GM12878 (cell line): ENCODE measurements at regions not wholly inside any gene's neighbourhood (a gene's known extent, or its start where the extent isn't known, plus 50 kb on each side); places are given as distances from the start of the nearest gene placed in this dataset.

Experiments
- ATAC-seq: fragments of 200-7000 bp; cut with Tn5 transposase; 3 replicates; pipeline ENCODE4 v1.9.1; 2020; ENCODE audit warnings: mild to moderate bottlenecking, moderate library complexity
- BruUV-seq: library from RNA; stranded (reverse); fragments of 400-500 nt; replicated peaks from 2 replicates; lab custom pipeline; 2021; lab: Mats Ljungman, UMichigan
- CTCF ChIA-PET: fragments of 300-600 bp; sonication (Branson Sonifier 250); formaldehyde crosslinking; extraction: SDS; loops from one replicate; lab custom pipeline; 2021; ENCODE audit warnings: inconsistent platforms; lab: Yijun Ruan, JAX
- POLR2A ChIA-PET: fragments of 350-600 bp; formaldehyde crosslinking; extraction: SDS; loops from one replicate; lab custom pipeline; 2021; ENCODE audit warnings: inconsistent platforms; lab: Charles Lee
- RAD21 ChIA-PET: fragments of 300-600 bp; sonication (Branson Sonifier 250); formaldehyde crosslinking; loops from one replicate; lab custom pipeline; 2023; ENCODE audit warnings: antibody characterized with exemption; ENCODE audit not compliant: unreplicated experiment; lab: Charles Lee
- SMC1A ChIA-PET: fragments of 300-600 bp; sonication (Branson Sonifier 250); formaldehyde crosslinking; loops from one replicate; lab custom pipeline; 2023; ENCODE audit not compliant: unreplicated experiment, uncharacterized antibody; lab: Charles Lee
- DNase-seq: peaks from one replicate; pipeline ENCODE4 v3.0.0-alpha.2; 2011; ENCODE audit warnings: low read depth, low spot score
- FAIRE-seq: peaks from 3 replicates; lab custom pipeline; 2011; peaks lifted over from hg19 to GRCh38; lab: Jason Lieb, UNC
- H2AFZ ChIP-seq: 2 replicates; pipeline ENCODE4 v1.6.0; 2011; ENCODE audit warnings: low read depth, low read length, control low read depth; ENCODE audit not compliant: control insufficient read depth
- H3K27ac ChIP-seq: 2 replicates; pipeline ENCODE4 v1.5.1; 2011; ENCODE audit warnings: control low read depth; ENCODE audit not compliant: control insufficient read depth, insufficient read depth
- H3K27me3 ChIP-seq, 2 experiments: replicated peaks in 1 of 2; 2 replicates each; pipeline versions ENCODE4 v1.6.0 to v1.6.1; 2011; ENCODE audit warnings: low read length in 1 of 2; ENCODE audit not compliant: control insufficient read depth in 2 of 2, insufficient read depth in 2 of 2
- H3K36me3 ChIP-seq, 2 experiments: 2 replicates each; pipeline ENCODE4 v1.5.1; 2011; ENCODE audit warnings: low read length in 1 of 2; ENCODE audit not compliant: control insufficient read depth in 2 of 2, insufficient read depth in 2 of 2
- H3K4me1 ChIP-seq: 2 replicates; pipeline ENCODE4 v1.6.1; 2011; ENCODE audit warnings: mild to moderate bottlenecking, low read length, moderate library complexity, mixed read lengths; ENCODE audit not compliant: control insufficient read depth, insufficient read depth
- H3K4me2 ChIP-seq: 2 replicates; pipeline ENCODE4 v1.6.0; 2011; ENCODE audit warnings: control low read depth; ENCODE audit not compliant: control insufficient read depth, insufficient read depth
- H3K4me3 ChIP-seq: fragments of 200-600 bp; sonication (generic); 2 replicates; pipeline ENCODE4 v1.5.1; 2016
- H3K79me2 ChIP-seq: 2 replicates; pipeline ENCODE4 v1.6.0; 2011; ENCODE audit warnings: low read length; ENCODE audit not compliant: control insufficient read depth, insufficient read depth
- H3K9ac ChIP-seq: 2 replicates; pipeline ENCODE4 v1.8.0; 2011; ENCODE audit warnings: low read length, control low read depth, mixed read lengths; ENCODE audit not compliant: control insufficient read depth, insufficient read depth
- H3K9me3 ChIP-seq: replicated peaks from 3 replicates; pipeline ENCODE4 v1.5.1; 2011; ENCODE audit warnings: mild to moderate bottlenecking, low read length; ENCODE audit not compliant: control insufficient read depth, insufficient read depth
- H4K20me1 ChIP-seq: 2 replicates; pipeline ENCODE4 v1.6.0; 2011; ENCODE audit not compliant: control insufficient read depth, insufficient read depth
- LARP7 ChIP-seq: fragments of 450-650 bp; IDR thresholded peaks from 2 replicates; pipeline ENCODE4 v1.6.1; 2017; ENCODE audit warnings: mild to moderate bottlenecking
- MTA3 ChIP-seq: IDR thresholded peaks from 2 replicates; pipeline ENCODE4 v1.6.1; 2012; ENCODE audit warnings: low read length, inconsistent platforms, borderline replicate concordance
- NBN ChIP-seq: fragments of 450-650 bp; IDR thresholded peaks from 2 replicates; pipeline ENCODE4 v1.6.1; 2016
- POU2F2 ChIP-seq: IDR thresholded peaks from 3 replicates; pipeline ENCODE4 v1.6.1; 2011; ENCODE audit warnings: low read depth, mild to moderate bottlenecking, low read length, borderline replicate concordance
- RAD21 ChIP-seq: IDR thresholded peaks from 2 replicates; pipeline ENCODE4 v1.6.1; 2011; ENCODE audit warnings: mild to moderate bottlenecking, low read depth, low read length, moderate library complexity; ENCODE audit not compliant: insufficient read depth
- SMARCA5 ChIP-seq: fragments of 450-650 bp; IDR thresholded peaks from 2 replicates; pipeline ENCODE4 v1.6.1; 2017; ENCODE audit warnings: mild to moderate bottlenecking
- TCF3 ChIP-seq: IDR thresholded peaks from 2 replicates; pipeline ENCODE4 v1.6.1; 2012; ENCODE audit warnings: low read depth, mild to moderate bottlenecking, low read length, borderline replicate concordance; ENCODE audit not compliant: insufficient read depth
- WRNIP1 ChIP-seq: IDR thresholded peaks from 2 replicates; pipeline ENCODE4 v1.6.1; 2011; ENCODE audit warnings: low read depth, low read length, improper control_type of control experiment, borderline replicate concordance
- WGBS: methylation state at CpG from one replicate; pipeline ENCODE4 v1.1.6; 2016; ENCODE audit warnings: low lambda C conversion rate; ENCODE audit not compliant: insufficient replicate concordance, insufficient coverage; ENCODE audit errors: missing lambda C conversion rate; 5-methylcytosine and 5-hydroxymethylcytosine counted together
- in situ Hi-C: fragments of 300-500 bp; cut with MboI; formaldehyde crosslinking; loops from 9 replicates; pipeline ENCODE4 v1.14.3; 2018; ENCODE audit warnings: mixed read lengths
- intact Hi-C: fragments of 100-400 bp; cut with micrococcal nuclease; formaldehyde crosslinking; loops from one replicate; pipeline ENCODE4 v1.14.2; 2022; ENCODE audit not compliant: unreplicated experiment
- TF ChIP-seq, protein P1 (sequence below): fragments of 450-650 bp; IDR thresholded peaks from 2 replicates; pipeline ENCODE4 v1.6.1; 2017; ENCODE audit warnings: antibody characterized with exemption, mild to moderate bottlenecking, moderate library complexity
- TF ChIP-seq, protein P2 (sequence below): IDR thresholded peaks from 2 replicates; pipeline ENCODE4 v1.6.1; 2012; ENCODE audit warnings: low read length, inconsistent platforms

DNA sequence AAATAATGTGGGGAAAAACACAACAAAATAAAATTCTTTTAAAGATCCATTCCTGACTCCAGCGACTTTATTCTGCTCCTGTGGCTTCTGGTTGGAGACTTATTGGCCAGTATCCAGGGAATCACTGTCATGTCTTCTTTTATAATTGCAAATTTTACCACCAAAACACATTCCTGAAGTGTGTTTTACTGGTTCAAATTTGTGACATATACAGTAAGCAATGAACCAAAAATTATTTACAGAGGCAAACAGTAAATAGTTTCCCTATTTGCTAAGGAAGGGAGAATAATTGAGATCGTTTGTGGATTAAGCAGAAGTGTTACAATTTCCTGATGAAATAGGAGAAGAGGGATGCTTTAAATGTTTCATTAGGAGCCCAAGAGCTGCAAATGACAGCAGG lies 118.7 kb downstream of the ZNF281 start (continued):
- TF ChIP-seq, protein P1, sequence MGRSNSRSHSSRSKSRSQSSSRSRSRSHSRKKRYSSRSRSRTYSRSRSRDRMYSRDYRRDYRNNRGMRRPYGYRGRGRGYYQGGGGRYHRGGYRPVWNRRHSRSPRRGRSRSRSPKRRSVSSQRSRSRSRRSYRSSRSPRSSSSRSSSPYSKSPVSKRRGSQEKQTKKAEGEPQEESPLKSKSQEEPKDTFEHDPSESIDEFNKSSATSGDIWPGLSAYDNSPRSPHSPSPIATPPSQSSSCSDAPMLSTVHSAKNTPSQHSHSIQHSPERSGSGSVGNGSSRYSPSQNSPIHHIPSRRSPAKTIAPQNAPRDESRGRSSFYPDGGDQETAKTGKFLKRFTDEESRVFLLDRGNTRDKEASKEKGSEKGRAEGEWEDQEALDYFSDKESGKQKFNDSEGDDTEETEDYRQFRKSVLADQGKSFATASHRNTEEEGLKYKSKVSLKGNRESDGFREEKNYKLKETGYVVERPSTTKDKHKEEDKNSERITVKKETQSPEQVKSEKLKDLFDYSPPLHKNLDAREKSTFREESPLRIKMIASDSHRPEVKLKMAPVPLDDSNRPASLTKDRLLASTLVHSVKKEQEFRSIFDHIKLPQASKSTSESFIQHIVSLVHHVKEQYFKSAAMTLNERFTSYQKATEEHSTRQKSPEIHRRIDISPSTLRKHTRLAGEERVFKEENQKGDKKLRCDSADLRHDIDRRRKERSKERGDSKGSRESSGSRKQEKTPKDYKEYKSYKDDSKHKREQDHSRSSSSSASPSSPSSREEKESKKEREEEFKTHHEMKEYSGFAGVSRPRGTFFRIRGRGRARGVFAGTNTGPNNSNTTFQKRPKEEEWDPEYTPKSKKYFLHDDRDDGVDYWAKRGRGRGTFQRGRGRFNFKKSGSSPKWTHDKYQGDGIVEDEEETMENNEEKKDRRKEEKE, result no peak
- no peak for TF ChIP-seq SMARCA5
- TF ChIP-seq, protein P2, sequence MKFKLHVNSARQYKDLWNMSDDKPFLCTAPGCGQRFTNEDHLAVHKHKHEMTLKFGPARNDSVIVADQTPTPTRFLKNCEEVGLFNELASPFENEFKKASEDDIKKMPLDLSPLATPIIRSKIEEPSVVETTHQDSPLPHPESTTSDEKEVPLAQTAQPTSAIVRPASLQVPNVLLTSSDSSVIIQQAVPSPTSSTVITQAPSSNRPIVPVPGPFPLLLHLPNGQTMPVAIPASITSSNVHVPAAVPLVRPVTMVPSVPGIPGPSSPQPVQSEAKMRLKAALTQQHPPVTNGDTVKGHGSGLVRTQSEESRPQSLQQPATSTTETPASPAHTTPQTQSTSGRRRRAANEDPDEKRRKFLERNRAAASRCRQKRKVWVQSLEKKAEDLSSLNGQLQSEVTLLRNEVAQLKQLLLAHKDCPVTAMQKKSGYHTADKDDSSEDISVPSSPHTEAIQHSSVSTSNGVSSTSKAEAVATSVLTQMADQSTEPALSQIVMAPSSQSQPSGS, result no peak
- no peak for TF ChIP-seq NBN
- TF ChIP-seq MTA3, result no peak
- no peak for TF ChIP-seq WRNIP1
- TF ChIP-seq TCF3, result no peak
- TF ChIP-seq POU2F2, result no peak

DNA sequence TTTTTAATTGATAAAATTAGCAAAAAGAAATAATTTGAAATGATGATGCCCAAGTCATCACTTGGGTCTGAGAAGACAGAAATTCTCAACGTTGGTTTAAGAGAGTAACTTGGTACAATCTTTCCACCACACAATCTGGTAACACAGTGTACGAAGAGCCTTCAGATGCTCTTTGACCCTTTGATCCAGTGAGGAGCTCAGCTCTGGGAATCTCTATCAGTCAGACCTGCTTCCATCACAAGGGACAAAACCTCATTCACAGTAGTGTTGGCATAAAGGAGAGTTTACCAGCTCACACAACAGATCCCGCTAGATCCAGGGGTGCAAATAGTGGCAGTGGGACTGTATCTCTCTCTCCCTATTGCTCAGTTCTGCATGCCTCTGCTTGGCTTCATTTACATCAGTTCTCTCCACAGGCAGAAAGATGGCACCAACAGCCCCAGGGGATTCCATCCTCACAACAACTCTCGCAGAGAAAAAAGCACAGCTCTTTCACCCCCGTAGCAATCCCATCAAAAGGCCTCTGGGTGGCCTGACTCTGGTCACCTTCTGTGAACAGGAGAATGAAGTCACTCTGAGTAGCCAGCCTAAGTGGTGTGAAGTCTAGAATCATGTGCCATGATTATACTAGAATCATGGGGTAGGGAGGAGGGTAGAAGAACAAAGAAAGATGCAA lies 119.7 kb downstream of the ZNF281 start:
- peak; percentile 81 for FAIRE-seq
- no peak overlapping the region for H3K4me2 ChIP-seq
- H3K27me3 ChIP-seq, result no peaks in the 10 kb centered on the region
- 51% methylated on average over 5 of the region's 5 CpGs for WGBS
- ChIA-PET RAD21 (interaction anchor here (1.0 kb wide), 1 partner anchor 10 kb away, joined by 3 read pairs; no protein-coding TSS in a partner anchor), POLR2A (no interaction called here), CTCF (interaction anchor here (1.3 to 2.0 kb wide), 3 partner anchors 10 to 82 kb away, joined by 3 to 8 read pairs (median 5); no protein-coding TSS in a partner anchor), SMC1A (interaction anchor here (1.5 kb wide), 1 partner anchor 200 kb away, joined by 3 read pairs; no protein-coding TSS in a partner anchor)
- no peaks in the 10 kb centered on the region for H3K36me3 ChIP-seq
- BruUV-seq, result no TSS peak
- no peaks in the 10 kb centered on the region for H3K9me3 ChIP-seq
- no peak for DNase-seq
- no peak overlapping the region for H3K9ac ChIP-seq
- H3K4me3 ChIP-seq, result no peak overlapping the region
- no peak for TF ChIP-seq LARP7
- TF ChIP-seq RAD21, result peak; percentile 20; the same call in 1 of the 2 replicates
- in situ Hi-C loops (loop anchor here (25.0 kb wide), 1 partner anchor 603 kb away; no protein-coding TSS in a partner anchor), intact Hi-C loops (no loop called here)
- no peaks in the 10 kb centered on the region for H3K79me2 ChIP-seq
- H4K20me1 ChIP-seq, result no peaks in the 10 kb centered on the region; the same call in 1 of the 2 replicates
- no peak overlapping the region for H3K27ac ChIP-seq
- peak; percentile 79 for ATAC-seq
- H2AFZ ChIP-seq, result no peak overlapping the region
- H3K4me1 ChIP-seq, result no peaks in the 10 kb centered on the region; the same call in 1 of the 2 replicates
